Endothelial cell of umbilical vein (primary cell): ENCODE measurements at regions not wholly inside any gene's neighbourhood (a gene's known extent, or its start where the extent isn't known, plus 50 kb on each side); places are given as distances from the start of the nearest gene placed in this dataset.

ENCODE experiments used
- BruUV-seq: library from RNA; stranded (reverse); fragments of 400-500 nt; replicated peaks from 2 replicates; lab custom pipeline; 2021; lab: Mats Ljungman, UMichigan
- CTCF ChIA-PET: fragments of 300-600, 350-600 bp; sonication (Branson Sonifier 250); formaldehyde crosslinking; loops from one replicate; lab custom pipeline; 2021; ENCODE audit warnings: antibody characterized with exemption, inconsistent platforms; lab: Charles Lee
- POLR2A ChIA-PET: fragments of 300-600, 350-600 bp; sonication (Branson Sonifier 250); formaldehyde crosslinking; loops from one replicate; lab custom pipeline; 2021; ENCODE audit warnings: antibody characterized with exemption, inconsistent platforms; lab: Charles Lee
- DNase-seq: peaks from one replicate; pipeline ENCODE4 v3.0.0-alpha.2; 2011; ENCODE audit warnings: low read depth, low spot score
- FAIRE-seq: peaks from 2 replicates; lab custom pipeline; 2011; peaks lifted over from hg19 to GRCh38; lab: Jason Lieb, UNC
- H2AFZ ChIP-seq: 2 replicates; pipeline ENCODE4 v1.6.0; 2012; ENCODE audit warnings: low read depth, low read length, control low read depth, inconsistent platforms
- H3K27ac ChIP-seq: 2 replicates; pipeline ENCODE4 v1.5.1; 2011; ENCODE audit warnings: low read depth, mild to moderate bottlenecking, control low read depth, low read length, moderate library complexity; ENCODE audit not compliant: insufficient read depth
- H3K27me3 ChIP-seq, 2 experiments: 2 replicates each; pipeline versions ENCODE4 v1.6.0 to v1.6.1; 2011; ENCODE audit warnings: low read length in 2 of 2, mixed read lengths in 1 of 2; ENCODE audit not compliant: control insufficient read depth in 2 of 2, insufficient read depth in 2 of 2
- H3K36me3 ChIP-seq, 2 experiments: 2 replicates in 1 of 2; 3 replicates in 1 of 2; pipeline ENCODE4 v1.5.1; 2011; ENCODE audit warnings: low read length in 2 of 2, mild to moderate bottlenecking in 1 of 2, moderate library complexity in 1 of 2; ENCODE audit not compliant: control insufficient read depth in 2 of 2, insufficient read depth in 2 of 2; ENCODE audit errors: extremely low read depth in 1 of 2
- H3K4me1 ChIP-seq: 3 replicates; pipeline ENCODE4 v1.5.1; 2011; ENCODE audit warnings: mild to moderate bottlenecking, low read length; ENCODE audit not compliant: control insufficient read depth, insufficient read depth; ENCODE audit errors: extremely low read depth
- H3K4me2 ChIP-seq: 2 replicates; pipeline ENCODE4 v1.6.1; 2011; ENCODE audit warnings: low read length, control low read depth, mixed read lengths; ENCODE audit not compliant: insufficient read depth
- H3K4me3 ChIP-seq, 3 experiments: fragments of 200-600 bp in 1 of 3; sonication (generic), shearing (Covaris generic) in 1 of 3; replicated peaks in 1 of 3; 2 replicates each; pipeline ENCODE4 v1.5.1; 2011 to 2016; ENCODE audit warnings: control low read depth in 3 of 3, low read length in 3 of 3, mild to moderate bottlenecking in 2 of 3, inconsistent platforms in 1 of 3, low read depth in 1 of 3, moderate library complexity in 1 of 3; ENCODE audit not compliant: insufficient read depth in 1 of 3
- H3K79me2 ChIP-seq: 2 replicates; pipeline ENCODE4 v1.6.0; 2012; ENCODE audit warnings: low read length, inconsistent platforms; ENCODE audit not compliant: control insufficient read depth, insufficient read depth
- H3K9ac ChIP-seq: replicated peaks from 2 replicates; pipeline ENCODE3; 2011; ENCODE audit warnings: low read length, control low read depth; ENCODE audit not compliant: insufficient read depth; ENCODE audit errors: extremely low read depth
- H3K9me1 ChIP-seq: replicated peaks from 3 replicates; pipeline ENCODE4 v1.6.0; 2011; ENCODE audit warnings: mild to moderate bottlenecking, low read length; ENCODE audit not compliant: control insufficient read depth, insufficient read depth; ENCODE audit errors: extremely low read depth
- H3K9me3 ChIP-seq: replicated peaks from 2 replicates; pipeline ENCODE4 v1.5.1; 2012; ENCODE audit warnings: low read length, inconsistent platforms; ENCODE audit not compliant: control insufficient read depth, insufficient read depth
- H4K20me1 ChIP-seq: replicated peaks from 2 replicates; pipeline ENCODE3; 2011; ENCODE audit warnings: mild to moderate bottlenecking, low read length; ENCODE audit not compliant: control insufficient read depth, insufficient read depth; ENCODE audit errors: extremely low read depth
- EZH2 ChIP-seq: IDR thresholded peaks from 2 replicates; pipeline ENCODE4 v1.6.1; 2012; ENCODE audit warnings: borderline replicate concordance, low read depth, mild to moderate bottlenecking, moderate library complexity, low read length, inconsistent platforms; ENCODE audit not compliant: severe bottlenecking
- FOS ChIP-seq: IDR thresholded peaks from 2 replicates; pipeline ENCODE4 v1.6.1; 2011; ENCODE audit warnings: mild to moderate bottlenecking, low read length, moderate library complexity, borderline replicate concordance; ENCODE audit not compliant: insufficient read depth
- GATA2 ChIP-seq: IDR thresholded peaks from 2 replicates; pipeline ENCODE4 v1.7.0; 2011; ENCODE audit warnings: low read depth, mild to moderate bottlenecking, moderate library complexity, mixed read lengths, low read length; ENCODE audit not compliant: insufficient read length, insufficient read depth
- JUN ChIP-seq: IDR thresholded peaks from 2 replicates; pipeline ENCODE4 v1.6.1; 2011; ENCODE audit warnings: borderline replicate concordance, low read depth; ENCODE audit not compliant: insufficient read length, insufficient read depth
- MYC ChIP-seq: IDR thresholded peaks from one replicate; pipeline ENCODE4 v1.6.1; 2011; ENCODE audit warnings: mild to moderate bottlenecking, low read depth, low read length
- POLR2A ChIP-seq: IDR thresholded peaks from 2 replicates; pipeline ENCODE4 v1.6.1; 2012; ENCODE audit warnings: low read depth, mild to moderate bottlenecking, control low read depth, low read length
- POLR2AphosphoS5 ChIP-seq: IDR thresholded peaks from 2 replicates; pipeline ENCODE4 v1.6.1; 2012; ENCODE audit warnings: low read depth, mild to moderate bottlenecking, control low read depth, low read length, moderate library complexity; ENCODE audit not compliant: insufficient read depth
- dilution Hi-C: fragments of 300-500 bp; cut with MboI; formaldehyde crosslinking; loops from one replicate; pipeline ENCODE4 v1.15.0; 2019; ENCODE audit warnings: low sequenced_read_pairs; ENCODE audit not compliant: extremely low pct_ligation_motif_present
- intact Hi-C: fragments of 100-400 bp; cut with micrococcal nuclease; formaldehyde crosslinking; loops from one replicate; pipeline ENCODE4 v1.10.0; 2022
- TF ChIP-seq, protein P1 (sequence below), 2 donors: IDR thresholded peaks; 1 replicate in 1 of 2; 2 replicates in 1 of 2; pipeline ENCODE4 v1.5.1; 2011; ENCODE audit warnings: low read length in 2 of 2, mild to moderate bottlenecking in 2 of 2, moderate library complexity in 2 of 2, control low read depth in 1 of 2, inconsistent platforms in 1 of 2, low read depth in 1 of 2; ENCODE audit not compliant: insufficient read depth in 1 of 2; ENCODE audit errors: extremely low read depth in 1 of 2
- TF ChIP-seq, protein P2 (sequence below): IDR thresholded peaks from 2 replicates; pipeline ENCODE4 v1.6.1; 2011; ENCODE audit not compliant: insufficient read depth, insufficient read length

DNA sequence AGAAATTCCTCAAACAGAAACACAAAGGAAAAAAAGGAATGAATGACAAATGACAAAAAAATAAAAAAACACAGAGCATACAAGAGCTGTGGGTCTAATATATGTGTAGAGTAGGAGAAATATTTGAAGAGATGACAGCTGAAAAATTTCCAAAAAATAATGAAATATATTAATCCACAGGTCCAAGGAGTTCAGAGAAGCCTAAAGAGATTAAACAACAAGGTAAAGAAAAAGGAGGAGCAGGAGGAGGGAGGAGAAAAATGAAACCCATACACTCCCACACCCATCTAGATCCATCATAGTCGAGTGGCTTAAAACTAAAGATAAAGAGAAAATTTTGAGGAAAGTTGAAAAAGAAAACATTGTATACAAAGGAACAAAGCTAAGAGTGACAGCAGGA, 182.4 kb upstream of the MAP3K1 start:
- CTCF ChIA-PET = interaction anchor here (1.4 kb wide), 1 partner anchor 14 kb away, joined by 3 read pairs; no protein-coding TSS in a partner anchor
- intact Hi-C loops = no loop called here
- dilution Hi-C loops = no loop called here

More for the DNA sequence above, 182.4 kb upstream of the MAP3K1 start:
- H3K9ac ChIP-seq = no peak overlapping the region
- no peak overlapping the region for H3K27ac ChIP-seq
- FAIRE-seq (no peak), DNase-seq (no peak)
- H3K4me3 ChIP-seq = no peak overlapping the region
- no peaks in the 10 kb centered on the region for H3K79me2 ChIP-seq
- H2AFZ ChIP-seq = no peak overlapping the region
- BruUV-seq = no TSS peak
- POLR2A ChIA-PET = no interaction called here
- H3K9me3 ChIP-seq = no peaks in the 10 kb centered on the region
- H3K4me1 ChIP-seq = peaks cover 15% of the 10 kb centered on the region
- TF ChIP-seq GATA2 (no peak), FOS (no peak), JUN (no peak), EZH2 (no peak), POLR2A (no peak), MYC (no peak), POLR2AphosphoS5 (no peak)
- TF ChIP-seq, protein P1, sequence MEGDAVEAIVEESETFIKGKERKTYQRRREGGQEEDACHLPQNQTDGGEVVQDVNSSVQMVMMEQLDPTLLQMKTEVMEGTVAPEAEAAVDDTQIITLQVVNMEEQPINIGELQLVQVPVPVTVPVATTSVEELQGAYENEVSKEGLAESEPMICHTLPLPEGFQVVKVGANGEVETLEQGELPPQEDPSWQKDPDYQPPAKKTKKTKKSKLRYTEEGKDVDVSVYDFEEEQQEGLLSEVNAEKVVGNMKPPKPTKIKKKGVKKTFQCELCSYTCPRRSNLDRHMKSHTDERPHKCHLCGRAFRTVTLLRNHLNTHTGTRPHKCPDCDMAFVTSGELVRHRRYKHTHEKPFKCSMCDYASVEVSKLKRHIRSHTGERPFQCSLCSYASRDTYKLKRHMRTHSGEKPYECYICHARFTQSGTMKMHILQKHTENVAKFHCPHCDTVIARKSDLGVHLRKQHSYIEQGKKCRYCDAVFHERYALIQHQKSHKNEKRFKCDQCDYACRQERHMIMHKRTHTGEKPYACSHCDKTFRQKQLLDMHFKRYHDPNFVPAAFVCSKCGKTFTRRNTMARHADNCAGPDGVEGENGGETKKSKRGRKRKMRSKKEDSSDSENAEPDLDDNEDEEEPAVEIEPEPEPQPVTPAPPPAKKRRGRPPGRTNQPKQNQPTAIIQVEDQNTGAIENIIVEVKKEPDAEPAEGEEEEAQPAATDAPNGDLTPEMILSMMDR (IDR thresholded peaks at IDR 0.05; ENCODE audit: extremely low read depth in 1 of 2, insufficient read depth in 1 of 2, low read depth in 1 of 2, low read length in 2 of 2) = no peak
- TF ChIP-seq, protein P2, sequence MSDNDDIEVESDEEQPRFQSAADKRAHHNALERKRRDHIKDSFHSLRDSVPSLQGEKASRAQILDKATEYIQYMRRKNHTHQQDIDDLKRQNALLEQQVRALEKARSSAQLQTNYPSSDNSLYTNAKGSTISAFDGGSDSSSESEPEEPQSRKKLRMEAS = no peak
- no peaks in the 10 kb centered on the region for H3K36me3 ChIP-seq
- no peaks in the 10 kb centered on the region for H4K20me1 ChIP-seq
- H3K4me2 ChIP-seq = no peak overlapping the region
- H3K27me3 ChIP-seq = no peaks in the 10 kb centered on the region
- H3K9me1 ChIP-seq = no peaks in the 10 kb centered on the region
